Hepatic stellate cell (primary cell): ENCODE measurements at regions not wholly inside any gene's neighbourhood (a gene's known extent, or its start where the extent isn't known, plus 50 kb on each side); places are given as distances from the start of the nearest gene placed in this dataset.
"Not testable (repeated sequence)": the region's sequence is repeated elsewhere in the genome, so short reads cannot be mapped to it uniquely, and the experiment has no call there.

Experiments
- DNase-seq: peaks from one replicate; pipeline ENCODE4 v3.0.0; 2011; ENCODE audit warnings: low spot score

GRCh38 chr2:67872481-67872880 lies 190.3 kb downstream of the C1D start:
- DNase-seq = no peak

DNA sequence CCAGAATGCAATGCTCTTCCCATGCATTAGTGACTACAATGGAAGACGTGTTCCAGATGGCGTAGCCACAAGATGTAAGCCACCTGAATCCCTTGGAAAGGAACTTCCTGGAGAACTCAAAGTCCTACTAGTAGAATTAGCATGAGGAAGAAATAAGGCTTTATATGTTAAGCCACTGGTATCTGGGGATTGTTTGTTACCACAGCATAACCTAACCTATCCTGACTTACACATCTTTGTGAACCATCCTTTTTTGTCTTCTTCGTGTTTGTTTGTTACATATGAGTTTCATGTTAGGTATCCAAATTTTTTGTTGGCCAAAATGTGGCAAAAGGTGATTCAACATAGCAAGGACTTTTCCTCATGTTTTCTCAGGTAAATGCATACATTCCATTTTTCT lies 188.9 kb downstream of the C1D start:
- DNase-seq = no peak

GRCh38 chr2:67876176-67876575 lies 186.6 kb downstream of the C1D start:
- no peak for DNase-seq

DNA sequence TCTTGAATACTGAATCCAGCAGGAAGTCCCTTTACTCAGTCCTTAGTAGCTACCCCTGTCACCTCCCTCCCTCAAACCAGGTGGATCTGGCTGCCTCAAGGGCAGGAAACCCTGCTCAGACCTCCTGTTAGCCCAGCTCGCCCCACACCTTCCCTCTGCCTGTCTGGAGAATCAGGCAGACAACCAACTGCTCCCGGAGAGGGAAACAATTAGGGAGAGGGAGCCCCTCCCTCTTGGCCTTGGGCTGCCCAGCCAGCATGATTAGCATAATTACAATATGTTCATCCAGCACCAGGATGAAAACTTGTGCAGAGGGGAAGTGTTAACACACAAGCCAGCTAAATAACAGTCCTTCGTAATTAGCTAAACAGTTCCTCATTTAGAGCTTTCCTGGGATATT lies 185.5 kb downstream of the C1D start:
- DNase-seq = no peak

GRCh38 chr2:67878743-67879142 lies 184.1 kb downstream of the C1D start:
- no peak for DNase-seq

GRCh38 chr2:67879586-67880290 lies 183.1 kb downstream of the C1D start:
- DNase-seq = no peak

GRCh38 chr2:67880291-67880761 lies 182.5 kb downstream of the C1D start:
- DNase-seq = no peak

DNA sequence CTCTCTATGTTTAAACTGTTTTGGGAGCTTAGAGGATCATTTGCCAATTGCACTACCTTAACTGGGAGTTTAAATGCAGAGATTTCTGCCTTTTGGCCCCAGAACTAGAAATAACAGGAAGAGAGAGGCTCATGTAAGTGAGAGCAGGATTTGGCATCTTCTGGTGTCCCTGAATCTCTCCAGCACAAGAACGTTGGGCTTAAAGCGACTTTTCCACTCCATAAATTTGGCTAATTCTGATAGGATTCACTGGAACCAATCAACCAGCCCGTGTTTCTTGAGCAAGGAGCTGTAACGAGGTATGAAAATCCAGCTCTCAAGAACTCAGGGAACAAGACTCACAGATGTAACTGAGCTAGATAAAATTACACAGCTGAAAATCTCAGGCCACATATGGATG lies 181.0 kb downstream of the C1D start:
- no peak for DNase-seq

DNA sequence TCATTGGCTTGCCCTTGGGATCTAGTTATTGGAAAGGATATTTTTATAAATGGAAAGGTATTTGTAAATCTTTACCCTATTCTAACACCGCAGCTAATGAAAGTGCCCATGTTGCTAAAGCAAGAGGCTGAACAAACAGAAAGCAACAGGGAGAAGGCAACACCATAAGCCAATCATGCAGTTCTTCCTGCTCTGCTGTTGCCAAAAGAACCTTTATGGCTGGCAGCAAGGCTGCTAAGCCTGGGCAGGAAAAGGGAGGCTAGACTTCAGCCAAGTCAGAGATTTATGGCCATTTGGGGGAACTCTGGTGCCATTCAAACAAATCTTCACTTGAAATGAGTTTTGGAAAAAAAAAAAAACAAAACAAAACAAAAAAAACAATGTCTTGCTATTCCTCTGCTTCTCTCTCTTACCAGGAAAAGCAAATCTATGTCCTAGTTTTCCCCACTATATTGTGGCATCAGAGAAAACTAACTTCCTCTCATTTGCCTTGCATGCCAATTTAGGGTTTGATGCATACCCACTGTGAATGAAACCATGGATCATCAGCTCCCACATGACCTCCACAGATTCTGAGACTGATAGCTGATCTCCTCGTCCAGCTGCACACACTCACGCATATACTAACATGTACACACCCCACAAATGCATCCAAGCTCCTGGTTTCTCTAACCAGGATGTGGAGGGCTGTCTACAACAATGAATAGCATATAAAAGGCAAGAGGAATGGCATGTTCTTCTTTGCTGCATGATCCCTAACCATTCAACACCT lies 179.3 kb downstream of the C1D start:
- DNase-seq = no peak

DNA sequence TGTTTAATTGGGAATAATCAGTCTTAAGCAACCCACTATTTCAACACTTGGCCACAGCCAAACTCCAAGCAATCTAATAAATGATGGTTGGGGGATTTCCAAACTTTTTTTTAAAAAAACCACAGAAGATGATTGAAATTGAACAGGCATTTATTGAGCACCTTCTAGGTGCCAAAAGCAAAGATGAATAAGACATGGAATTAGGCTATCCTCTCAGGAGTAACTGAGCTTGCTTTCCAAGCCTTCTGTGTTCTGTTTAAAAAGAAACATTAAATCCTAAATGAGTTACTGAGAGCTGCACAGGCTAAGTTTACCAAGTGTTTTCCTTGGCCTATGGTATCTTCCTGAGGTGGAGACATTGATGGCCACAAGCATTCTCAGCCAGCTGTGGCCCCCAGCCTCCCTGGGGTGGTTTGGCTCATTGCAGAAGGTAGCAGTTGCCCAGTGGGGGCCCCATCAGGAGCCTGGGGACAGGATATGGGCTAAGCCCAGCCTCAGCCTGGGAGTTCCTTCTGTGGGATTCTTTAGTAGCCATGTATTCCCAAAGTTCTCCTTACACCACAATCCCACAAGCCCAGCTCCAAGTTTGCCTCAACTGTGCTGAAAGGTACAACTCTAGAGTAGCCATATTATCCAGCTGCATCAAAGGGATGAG lies 174.3 kb downstream of the C1D start:
- no peak for DNase-seq

DNA sequence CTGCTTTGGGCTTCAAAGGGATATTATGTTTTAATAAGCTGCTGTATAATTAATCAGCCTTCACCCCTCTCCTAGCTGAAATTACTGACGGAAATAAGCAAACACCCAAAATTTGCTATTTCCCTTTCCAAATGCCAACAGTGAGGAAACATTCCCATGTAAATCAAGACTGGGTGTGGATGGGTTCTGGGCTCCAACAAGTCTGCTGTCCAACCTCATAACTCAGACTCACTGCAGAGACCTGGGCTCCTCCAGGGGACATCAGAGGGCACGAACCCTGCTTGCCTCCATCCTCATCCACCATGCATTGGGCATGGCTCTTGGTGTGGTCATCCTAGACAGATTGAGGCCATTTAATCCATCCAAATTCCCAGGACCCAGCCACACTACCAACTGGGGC lies 173.7 kb downstream of the C1D start:
- no peak for DNase-seq

- DNase-seq = no peak
Measured at GRCh38 chr2:67891642-67892041, 171.2 kb downstream of the C1D start.

DNA sequence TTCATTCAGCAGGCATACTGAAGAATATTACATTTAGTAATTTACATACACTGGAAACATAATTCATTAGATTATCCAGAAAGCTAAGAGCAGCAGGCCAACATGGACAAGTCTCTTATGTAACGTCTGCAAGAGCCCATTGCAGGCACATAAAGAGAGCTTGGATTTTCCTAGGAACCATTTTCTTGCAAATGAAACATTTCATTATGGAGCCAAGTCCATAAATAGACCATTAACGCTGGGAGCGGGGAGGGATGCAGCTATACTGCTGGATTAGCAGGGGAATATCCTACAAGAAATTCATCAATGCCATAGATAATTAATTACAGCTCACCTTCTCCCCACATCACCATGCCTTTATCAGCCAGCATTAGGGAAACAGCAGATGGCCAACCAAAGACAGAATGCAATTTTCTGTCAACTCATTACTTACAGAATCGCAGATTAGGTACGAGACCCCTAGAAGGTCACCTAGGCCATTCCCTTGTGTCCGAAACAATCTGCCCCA lies 170.4 kb downstream of the C1D start:
- DNase-seq = no peak

GRCh38 chr2:67895227-67895941 lies 167.4 kb downstream of the C1D start:
- DNase-seq = no peak

DNA sequence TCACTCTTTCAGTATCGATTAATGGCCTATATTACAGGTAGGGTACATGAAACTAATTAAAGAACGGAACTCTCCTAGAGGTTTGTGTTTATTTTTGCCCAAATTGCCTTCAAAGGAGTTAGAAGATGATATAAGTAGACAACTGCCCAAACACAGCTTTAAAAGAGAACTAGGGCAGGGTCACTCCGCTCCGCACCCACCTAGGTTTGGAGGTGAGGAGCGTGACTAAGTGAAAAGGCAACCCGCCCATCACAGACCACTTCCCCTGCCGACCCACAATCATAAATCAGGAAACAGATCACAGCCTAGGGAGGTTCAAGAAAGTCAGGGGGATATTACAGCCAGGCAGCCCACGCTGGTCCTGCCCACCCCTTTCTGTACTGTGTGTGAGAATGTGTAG lies 166.7 kb downstream of the C1D start:
- no peak for DNase-seq

DNA sequence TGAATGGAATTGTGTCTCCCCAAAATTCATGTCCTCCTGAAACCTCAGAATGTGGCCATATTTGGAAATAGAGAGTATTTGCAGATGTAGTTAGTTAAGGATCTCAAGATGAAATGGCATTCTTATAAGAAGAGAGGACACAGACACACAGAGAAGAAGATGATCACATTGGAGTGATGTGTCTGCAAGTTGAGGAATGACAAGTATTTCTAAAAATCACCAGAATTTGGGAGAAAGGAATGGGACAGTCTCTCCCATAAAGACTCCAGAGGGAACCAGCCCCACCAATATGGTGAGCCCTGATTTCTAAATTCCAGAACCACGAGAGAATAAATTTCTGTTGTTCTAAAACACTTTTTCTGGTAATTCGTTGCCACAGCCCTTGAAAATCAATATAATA lies 166.3 kb downstream of the C1D start:
- no peak for DNase-seq

DNA sequence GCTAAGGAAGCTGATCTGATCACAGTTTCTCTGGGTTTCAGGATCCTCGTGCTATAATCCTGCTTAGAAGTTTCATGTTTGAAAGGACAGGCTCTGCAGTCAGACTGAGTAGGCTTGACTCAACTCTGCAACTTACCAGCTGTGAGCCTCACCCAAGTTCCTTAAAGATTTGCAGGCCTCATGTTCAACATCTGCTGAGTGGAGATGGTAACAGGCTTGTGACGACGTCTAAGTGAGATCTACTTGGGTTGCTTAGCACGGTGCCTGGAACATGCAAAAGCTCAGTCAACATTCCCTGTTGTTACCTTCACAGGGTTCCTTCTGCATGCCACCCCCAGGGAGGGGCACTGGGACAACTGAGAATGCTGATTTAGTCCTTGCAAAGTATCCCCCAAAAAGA lies 164.2 kb downstream of the C1D start:
- DNase-seq = no peak

DNA sequence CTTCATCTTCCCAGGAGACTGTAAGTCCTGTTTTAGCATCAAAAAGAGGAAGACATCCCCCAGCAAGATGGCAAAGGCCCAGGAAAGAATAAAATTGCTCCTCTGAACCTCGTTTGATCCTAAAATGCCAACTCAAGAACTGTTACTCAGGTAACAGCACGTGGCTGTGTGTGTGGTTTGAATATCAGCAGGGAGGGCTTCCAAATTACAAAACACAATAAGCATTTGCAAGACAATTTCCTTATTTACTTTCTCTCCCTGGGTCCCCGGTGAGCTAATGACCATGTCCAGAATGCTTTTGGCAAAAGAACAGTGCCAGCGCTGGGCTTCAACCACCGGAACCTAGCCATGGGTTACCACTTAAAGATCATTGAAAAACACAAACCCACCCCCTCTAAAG lies 163.6 kb downstream of the C1D start:
- DNase-seq = no peak

DNA sequence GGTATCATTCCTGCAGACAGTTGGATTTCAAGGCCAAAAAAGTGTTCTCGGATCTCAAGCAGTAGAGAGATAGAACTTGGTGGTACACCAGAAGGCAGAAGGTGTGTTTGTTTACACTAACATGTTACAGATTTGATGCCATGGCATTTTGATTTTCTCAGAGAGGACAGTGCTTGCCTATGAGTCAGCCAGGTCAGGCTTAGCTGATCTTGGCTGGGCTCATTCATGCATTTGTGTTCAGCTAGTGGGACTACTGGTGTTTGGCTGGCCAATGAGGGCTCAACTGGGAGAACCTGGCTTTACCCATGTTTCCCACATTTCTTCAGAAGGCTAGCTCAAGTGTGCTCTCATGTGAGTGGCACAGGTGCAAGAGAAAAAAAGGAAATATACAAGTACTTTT lies 162.0 kb downstream of the C1D start:
- DNase-seq = no peak

GRCh38 chr2:67904566-67904965 lies 158.2 kb downstream of the C1D start:
- no peak for DNase-seq

GRCh38 chr2:67904966-67905365 lies 157.8 kb downstream of the C1D start:
- DNase-seq = no peak

DNA sequence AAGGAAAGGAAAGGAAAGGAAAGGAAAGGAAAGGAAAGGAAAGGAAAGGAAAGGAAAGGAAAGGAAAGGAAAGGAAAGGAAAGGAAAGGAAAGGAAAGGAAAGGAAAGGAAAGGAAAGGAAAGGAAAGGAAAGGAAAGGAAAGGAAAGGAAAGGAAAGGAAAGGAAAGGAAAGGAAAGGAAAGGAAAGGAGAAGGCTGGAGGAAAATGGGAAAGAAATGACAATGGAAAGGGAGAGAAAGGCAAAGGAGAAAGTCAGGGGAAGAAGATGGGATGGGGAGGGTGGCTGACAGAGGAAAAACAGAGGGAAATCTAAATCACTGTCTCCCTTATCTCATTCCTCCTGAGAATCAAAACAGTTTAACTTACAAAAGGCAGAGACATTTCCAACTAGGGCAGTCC lies 156.3 kb downstream of the C1D start:
- DNase-seq = not testable (repeated sequence)
